A549 (cell line): ENCODE measurements at regions not wholly inside any gene's neighbourhood (a gene's known extent, or its start where the extent isn't known, plus 50 kb on each side); places are given as distances from the start of the nearest gene placed in this dataset.

ENCODE experiments used
- BHLHE40 ChIP-seq: IDR thresholded peaks from 2 replicates; pipeline ENCODE4 v1.6.1; 2012; ENCODE audit warnings: low read depth, low read length, inconsistent platforms
- CEBPB ChIP-seq, 2 experiments: fragments of >200 bp in 1 of 2; sonication (Bioruptor Twin) in 1 of 2; formaldehyde crosslinking in 1 of 2; IDR thresholded peaks; 2 replicates each; pipeline ENCODE4 v1.6.1; 2012 to 2016
- CTCF ChIP-seq: fragments of >200 bp; sonication (Bioruptor Twin); formaldehyde crosslinking; IDR thresholded peaks from 3 replicates; pipeline ENCODE4 v1.5.1; 2016
- FOXS1 ChIP-seq: fragments of 250-450 bp; sonication (Bioruptor Pico); IDR thresholded peaks from 2 replicates; pipeline ENCODE4 v1.5.0; 2020; ENCODE audit warnings: mild to moderate bottlenecking, moderate library complexity
- HMGXB4 ChIP-seq: fragments of 250-450 bp; sonication (Bioruptor Pico); IDR thresholded peaks from 2 replicates; pipeline ENCODE4 v1.5.0; 2021; ENCODE audit warnings: mild to moderate bottlenecking, moderate library complexity, borderline replicate concordance
- MAFK ChIP-seq: fragments of 450-650 bp; IDR thresholded peaks from 2 replicates; pipeline ENCODE4 v1.6.1; 2014; ENCODE audit not compliant: partially characterized antibody
- NR3C1 ChIP-seq: fragments of >200 bp; sonication (Bioruptor Twin); formaldehyde crosslinking; IDR thresholded peaks from 3 replicates; pipeline ENCODE4 v1.6.1; 2017
- PHF8 ChIP-seq: fragments of 200-600 bp; sonication (generic); IDR thresholded peaks from 2 replicates; pipeline ENCODE4 v1.6.1; 2016; ENCODE audit warnings: low read depth, mild to moderate bottlenecking, antibody characterized with exemption, moderate library complexity, borderline replicate concordance
- POLR2A ChIP-seq: IDR thresholded peaks from 2 replicates; pipeline ENCODE4 v1.6.1; 2012; ENCODE audit warnings: mild to moderate bottlenecking, low read length
- SREBF2 ChIP-seq: fragments of 450-650 bp; IDR thresholded peaks from 2 replicates; pipeline ENCODE4 v1.6.1; 2014; ENCODE audit warnings: mild to moderate bottlenecking, moderate library complexity
- ZC3H11A ChIP-seq: fragments of 450-650 bp; IDR thresholded peaks from 2 replicates; pipeline ENCODE4 v1.6.1; 2014; ENCODE audit warnings: antibody characterized with exemption, mild to moderate bottlenecking

GRCh38 chr3:177598097-177598833 lies 401.0 kb upstream of the TBL1XR1 start:
- TF ChIP-seq HMGXB4 (no peak), SREBF2 (no peak), ZC3H11A (no peak), CTCF (no peak), CEBPB (IDR thresholded peaks at IDR 0.05) (no peak), POLR2A (no peak), MAFK (no peak), BHLHE40 (no peak), FOXS1 (CRISPR knock-in tag) (no peak), PHF8 (no peak), NR3C1 (no peak)
